Fibroblast of lung (primary cell): ENCODE measurements at regions not wholly inside any gene's neighbourhood (a gene's known extent, or its start where the extent isn't known, plus 50 kb on each side); places are given as distances from the start of the nearest gene placed in this dataset.

Experiments used
- DNase-seq, 2 donors: peaks; one replicate each; pipeline versions ENCODE4 v3.0.0 to v3.0.0-alpha.2; 2010; ENCODE audit warnings: low read depth in 2 of 2
- H2AFZ ChIP-seq: 2 replicates; pipeline ENCODE4 v1.5.1; 2012; ENCODE audit warnings: low read length, control low read depth, inconsistent platforms
- H3K27ac ChIP-seq: 2 replicates; pipeline ENCODE4 v1.5.1; 2011; ENCODE audit warnings: low read length, control low read depth; ENCODE audit not compliant: insufficient read depth
- H3K27me3 ChIP-seq: 2 replicates; pipeline ENCODE4 v1.5.1; 2011; ENCODE audit warnings: mild to moderate bottlenecking, low read length; ENCODE audit not compliant: control insufficient read depth, insufficient read depth
- H3K36me3 ChIP-seq: 2 replicates; pipeline ENCODE4 v1.5.1; 2011; ENCODE audit warnings: low read length; ENCODE audit not compliant: control insufficient read depth, insufficient read depth
- H3K4me1 ChIP-seq: 2 replicates; pipeline ENCODE4 v1.5.1; 2011; ENCODE audit warnings: low read length; ENCODE audit not compliant: control insufficient read depth, insufficient read depth; ENCODE audit errors: extremely low read depth
- H3K4me2 ChIP-seq: 2 replicates; pipeline ENCODE4 v1.5.1; 2011; ENCODE audit warnings: low read length, control low read depth; ENCODE audit not compliant: insufficient read depth; ENCODE audit errors: extremely low read depth
- H3K4me3 ChIP-seq, 4 experiments: fragments of 200-600 bp in 1 of 4; sonication (generic) in 1 of 4; replicated peaks in 1 of 4; 2 replicates each; pipeline ENCODE4 v1.5.1; 2011 to 2016; ENCODE audit warnings: low read length in 4 of 4, low read depth in 3 of 4, mild to moderate bottlenecking in 3 of 4, control low read depth in 2 of 4, inconsistent platforms in 1 of 4, mixed read lengths in 1 of 4; ENCODE audit not compliant: insufficient read depth in 1 of 4; ENCODE audit errors: control extremely low read depth in 1 of 4
- H3K79me2 ChIP-seq: 2 replicates; pipeline ENCODE4 v1.5.1; 2012; ENCODE audit warnings: mild to moderate bottlenecking, low read length, inconsistent platforms; ENCODE audit not compliant: control insufficient read depth, insufficient read depth
- H3K9ac ChIP-seq: 2 replicates; pipeline ENCODE4 v1.5.1; 2011; ENCODE audit warnings: mild to moderate bottlenecking, low read length, control low read depth; ENCODE audit not compliant: insufficient read depth
- H3K9me3 ChIP-seq: 2 replicates; pipeline ENCODE4 v1.5.1; 2012; ENCODE audit warnings: low read depth, low read length; ENCODE audit not compliant: control insufficient read depth, insufficient read depth
- H4K20me1 ChIP-seq: 2 replicates; pipeline ENCODE4 v1.5.1; 2011; ENCODE audit warnings: low read length; ENCODE audit not compliant: control insufficient read depth, insufficient read depth; ENCODE audit errors: extremely low read depth
- CTCF ChIP-seq, 2 donors: IDR thresholded peaks in 1 of 2; conservative IDR thresholded peaks in 1 of 2; 1 replicate in 1 of 2; 2 replicates in 1 of 2; pipeline ENCODE4 v1.5.1; 2011 to 2012; ENCODE audit warnings: low read length in 2 of 2, control low read depth in 1 of 2, inconsistent platforms in 1 of 2, low read depth in 1 of 2, mild to moderate bottlenecking in 1 of 2
- EZH2 ChIP-seq: IDR thresholded peaks from 2 replicates; pipeline ENCODE4 v1.5.1; 2012; ENCODE audit warnings: low read length, control low read depth, mild to moderate bottlenecking; ENCODE audit errors: missing control alignments

GRCh38 chr2:45263147-45263546 lies 253.9 kb upstream of the SIX2 start:
- no peaks in the 10 kb centered on the region for H3K27me3 ChIP-seq
- no peaks in the 10 kb centered on the region for H3K4me1 ChIP-seq
- DNase-seq, result no peak
- no peaks in the 10 kb centered on the region for H4K20me1 ChIP-seq
- no peak overlapping the region for H3K4me3 ChIP-seq
- TF ChIP-seq EZH2, result no peak
- no peak for TF ChIP-seq CTCF (conservative IDR thresholded peaks at IDR 0.05 in 1 of 2, IDR thresholded peaks at IDR 0.05 in 1 of 2; ENCODE audit: low read depth in 1 of 2, low read length in 2 of 2)
- no peak overlapping the region for H3K4me2 ChIP-seq
- H3K79me2 ChIP-seq, result no peaks in the 10 kb centered on the region
- H3K36me3 ChIP-seq, result no peaks in the 10 kb centered on the region
- H3K27ac ChIP-seq, result no peak overlapping the region
- H3K9ac ChIP-seq, result no peak overlapping the region
- H2AFZ ChIP-seq, result no peak overlapping the region
- no peaks in the 10 kb centered on the region for H3K9me3 ChIP-seq

GRCh38 chr2:45261746-45262145 lies 252.5 kb upstream of the SIX2 start:
- no peak overlapping the region for H3K9ac ChIP-seq

GRCh38 chr2:45260946-45261345 lies 251.7 kb upstream of the SIX2 start:
- H3K9me3 ChIP-seq, result no peaks in the 10 kb centered on the region
- H3K27ac ChIP-seq, result no peak overlapping the region
- no peaks in the 10 kb centered on the region for H3K4me1 ChIP-seq
- H4K20me1 ChIP-seq, result no peaks in the 10 kb centered on the region
- TF ChIP-seq CTCF (conservative IDR thresholded peaks at IDR 0.05 in 1 of 2, IDR thresholded peaks at IDR 0.05 in 1 of 2; ENCODE audit: low read depth in 1 of 2, low read length in 2 of 2) (no peak), EZH2 (no peak)
- DNase-seq, result no peak
- H3K9ac ChIP-seq, result no peak overlapping the region
- H3K79me2 ChIP-seq, result no peaks in the 10 kb centered on the region
- no peak overlapping the region for H3K4me3 ChIP-seq
- H3K36me3 ChIP-seq, result no peaks in the 10 kb centered on the region
- H3K27me3 ChIP-seq, result no peaks in the 10 kb centered on the region
- H2AFZ ChIP-seq, result no peak overlapping the region
- no peak overlapping the region for H3K4me2 ChIP-seq

More at GRCh38 chr2:45261746-45262145, 252.5 kb upstream of the SIX2 start:
- no peak overlapping the region for H3K4me3 ChIP-seq
- no peaks in the 10 kb centered on the region for H3K27me3 ChIP-seq
- no peaks in the 10 kb centered on the region for H4K20me1 ChIP-seq
- H3K36me3 ChIP-seq, result no peaks in the 10 kb centered on the region
- H3K4me1 ChIP-seq, result no peaks in the 10 kb centered on the region
- no peak overlapping the region for H3K27ac ChIP-seq
- no peak overlapping the region for H3K4me2 ChIP-seq
- DNase-seq, result no peak
- H3K9me3 ChIP-seq, result no peaks in the 10 kb centered on the region
- no peaks in the 10 kb centered on the region for H3K79me2 ChIP-seq
- no peak for TF ChIP-seq CTCF (conservative IDR thresholded peaks at IDR 0.05 in 1 of 2, IDR thresholded peaks at IDR 0.05 in 1 of 2; ENCODE audit: low read depth in 1 of 2, low read length in 2 of 2)
- no peak for TF ChIP-seq EZH2
- no peak overlapping the region for H2AFZ ChIP-seq
